ENCODE measurements at regions not wholly inside any gene's neighbourhood (a gene's known extent, or its start where the extent isn't known, plus 50 kb on each side); places are given as distances from the start of the nearest gene placed in this dataset.

DNA sequence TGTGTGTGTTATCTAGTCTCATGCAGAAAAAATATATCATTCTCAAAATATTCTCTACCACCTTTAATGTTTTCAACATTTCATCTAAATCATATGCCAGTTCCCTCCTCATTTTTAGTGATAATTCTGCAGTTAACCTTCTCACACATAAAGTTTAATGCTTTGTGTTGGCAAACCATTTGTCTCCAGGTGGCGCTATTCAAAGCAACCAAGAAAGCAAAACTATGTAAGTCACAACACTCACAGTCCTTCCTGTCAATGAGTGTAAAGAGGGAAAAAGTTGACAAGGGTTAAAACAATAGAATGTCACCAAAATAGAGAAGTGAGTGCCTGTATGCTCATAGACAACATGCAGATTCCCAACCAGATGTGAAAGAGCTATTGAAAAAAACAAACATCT is 961.6 kb upstream of the LRRTM1 start:
- peaks cover 0 to 8% (median 0%) of the 10 kb centered on the region in 3 donors for H3K36me3 Mint-ChIP-seq
- ATAC-seq = no peak
- H3K4me1 Mint-ChIP-seq = no peaks in the 10 kb centered on the region
- peaks cover 4 to 45% (median 26%) of the 10 kb centered on the region in 9 donors for H3K9me3 Mint-ChIP-seq
- H3K27ac Mint-ChIP-seq = no peak overlapping the region
- DNase-seq = no peak
- H3K27me3 Mint-ChIP-seq = no peaks in the 10 kb centered on the region
- POLR2A ChIA-PET = no interaction called here
- no peak overlapping the region for H3K4me3 Mint-ChIP-seq

DNA sequence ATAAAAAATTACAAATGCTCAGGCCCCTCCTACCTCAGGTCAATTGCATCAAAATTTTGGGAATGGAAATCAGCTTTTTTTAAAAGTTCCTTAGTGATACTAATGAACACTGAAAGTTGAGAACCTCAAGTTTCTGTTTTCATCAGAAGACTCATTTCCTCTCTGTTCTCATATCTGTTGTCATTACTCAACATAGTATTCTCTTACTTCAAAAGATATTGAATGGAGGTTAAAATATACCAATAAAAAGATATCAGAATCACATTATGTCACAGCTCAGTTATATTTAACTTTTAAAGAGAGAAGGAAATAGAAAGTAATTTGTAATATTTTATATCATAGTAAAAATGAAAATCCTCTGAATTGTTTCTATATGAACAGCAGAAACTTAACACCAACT is 959.4 kb upstream of the LRRTM1 start:
- Mint-ChIP-seq H3K27me3 (no peaks in the 10 kb centered on the region), H3K27ac (no peak overlapping the region), H3K4me1 (no peaks in the 10 kb centered on the region), H3K4me3 (no peak overlapping the region), H3K9me3 (peaks cover 4 to 33% (median 21%) of the 10 kb centered on the region in 9 donors), H3K36me3 (peaks cover 0 to 8% (median 0%) of the 10 kb centered on the region in 3 donors)
- ATAC-seq = no peak
- DNase-seq = no peak
- POLR2A ChIA-PET = no interaction called here

DNA sequence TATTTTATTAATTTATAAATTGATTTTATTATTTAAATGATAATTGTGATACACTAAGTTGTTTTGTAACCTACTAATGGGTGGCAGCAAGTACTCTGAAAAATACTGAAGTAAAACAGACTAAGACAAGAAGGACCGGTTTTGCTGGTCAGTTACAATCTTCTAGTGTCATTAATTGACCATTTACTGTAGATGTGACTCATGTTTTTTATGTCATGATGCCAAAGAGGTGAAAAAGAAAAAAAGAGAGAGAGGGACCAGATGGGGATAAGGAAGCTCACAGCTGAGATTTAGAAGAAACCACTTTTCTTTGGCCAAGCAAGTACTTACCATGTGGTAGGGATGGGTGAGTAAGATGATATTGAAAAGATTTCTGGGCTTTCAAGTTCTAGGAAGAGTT is 955.8 kb upstream of the LRRTM1 start:
- Mint-ChIP-seq H3K36me3 (no peaks in the 10 kb centered on the region), H3K27me3 (no peaks in the 10 kb centered on the region), H3K9me3 (peaks cover 0 to 10% (median under 1%) of the 10 kb centered on the region in 9 donors), H3K4me3 (no peak overlapping the region), H3K27ac (no peak overlapping the region), H3K4me1 (no peaks in the 10 kb centered on the region)
- DNase-seq = no peak
- no peak for ATAC-seq
- POLR2A ChIA-PET = no interaction called here

GRCh38 chr2:81250270-81250669 is 945.7 kb upstream of the LRRTM1 start:
- DNase-seq (no peak), ATAC-seq (no peak)
- no peaks in the 10 kb centered on the region for H3K4me1 Mint-ChIP-seq
- H3K27me3 Mint-ChIP-seq = no peaks in the 10 kb centered on the region
- peaks cover 0 to 4% (median 0%) of the 10 kb centered on the region in 3 donors for H3K36me3 Mint-ChIP-seq
- H3K27ac Mint-ChIP-seq = no peak overlapping the region
- no peak overlapping the region for H3K4me3 Mint-ChIP-seq
- peaks cover 5 to 45% (median 15%) of the 10 kb centered on the region in 9 donors for H3K9me3 Mint-ChIP-seq
- POLR2A ChIA-PET = no interaction called here

- POLR2A ChIA-PET = no interaction called here
- no peak overlapping the region for H3K27ac Mint-ChIP-seq
- H3K27me3 Mint-ChIP-seq = no peaks in the 10 kb centered on the region
- H3K36me3 Mint-ChIP-seq = peaks cover 0 to 4% (median 0%) of the 10 kb centered on the region in 3 donors
- H3K9me3 Mint-ChIP-seq = peaks cover 3 to 34% (median 17%) of the 10 kb centered on the region in 9 donors
- no peak overlapping the region for H3K4me3 Mint-ChIP-seq
- DNase-seq (no peak), ATAC-seq (no peak)
- H3K4me1 Mint-ChIP-seq = no peaks in the 10 kb centered on the region
These were observed 944.6 kb upstream of the LRRTM1 start for GRCh38 chr2:81249152-81249551.

DNA sequence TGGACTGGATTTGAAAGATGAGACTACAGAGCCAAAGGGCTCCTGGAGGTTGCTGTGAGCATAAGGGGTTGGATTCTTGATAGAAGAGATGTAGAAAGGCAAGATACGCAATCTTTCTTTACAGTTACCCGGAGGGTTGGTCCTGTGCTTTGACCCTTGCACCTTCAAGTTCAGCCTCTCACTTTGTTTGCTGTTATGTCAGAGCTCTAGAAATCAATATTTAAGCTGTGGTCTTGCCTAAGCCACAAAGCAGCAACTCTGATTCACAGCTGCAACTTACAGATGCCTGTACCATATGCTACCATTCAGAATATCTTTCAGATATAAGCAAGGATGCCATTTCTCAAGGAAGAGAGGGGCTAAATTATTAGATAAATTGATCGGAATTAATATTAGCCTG is 943.1 kb upstream of the LRRTM1 start:
- peaks cover 0 to 22% (median 12%) of the 10 kb centered on the region in 9 donors for H3K9me3 Mint-ChIP-seq
- DNase-seq (no peak), ATAC-seq (no peak)
- peaks cover 0 to 4% (median 0%) of the 10 kb centered on the region in 3 donors for H3K36me3 Mint-ChIP-seq
- no peaks in the 10 kb centered on the region for H3K27me3 Mint-ChIP-seq
- H3K4me3 Mint-ChIP-seq = no peak overlapping the region
- no peak overlapping the region for H3K27ac Mint-ChIP-seq
- POLR2A ChIA-PET = no interaction called here
- H3K4me1 Mint-ChIP-seq = no peaks in the 10 kb centered on the region

DNA sequence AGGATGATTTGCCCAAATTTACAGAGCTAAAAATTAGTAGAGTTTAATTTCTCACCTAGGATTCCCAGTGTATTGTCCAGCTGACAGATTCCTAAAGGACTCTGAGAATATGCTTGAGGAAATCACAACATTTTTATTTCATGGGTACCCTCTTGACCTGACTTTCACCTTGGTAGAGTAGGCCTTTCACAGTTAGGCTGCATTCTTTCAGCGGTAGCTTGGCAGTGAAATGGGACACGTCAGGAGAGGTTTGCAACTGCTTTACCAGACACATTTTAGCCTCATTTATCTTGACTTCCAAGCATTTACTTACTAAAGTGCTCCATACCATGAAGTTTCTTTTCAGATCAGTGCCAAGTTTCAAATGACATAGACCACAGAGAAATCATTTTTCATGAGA is 937.9 kb upstream of the LRRTM1 start:
- Mint-ChIP-seq H3K9me3 (peaks cover 2 to 37% (median 12%) of the 10 kb centered on the region in 9 donors), H3K36me3 (peaks cover 0 to 4% (median 0%) of the 10 kb centered on the region in 3 donors), H3K27me3 (no peaks in the 10 kb centered on the region), H3K4me3 (no peak overlapping the region), H3K4me1 (no peaks in the 10 kb centered on the region), H3K27ac (no peak overlapping the region)
- POLR2A ChIA-PET = no interaction called here
- DNase-seq (no peak), ATAC-seq (no peak)

- Mint-ChIP-seq H3K4me1 (no peaks in the 10 kb centered on the region), H3K27me3 (no peaks in the 10 kb centered on the region), H3K27ac (no peak overlapping the region), H3K9me3 (peaks cover 4 to 44% (median 20%) of the 10 kb centered on the region in 9 donors), H3K4me3 (no peak overlapping the region), H3K36me3 (no peaks in the 10 kb centered on the region)
- DNase-seq (no peak), ATAC-seq (no peak)
- POLR2A ChIA-PET = no interaction called here
These were observed 933.9 kb upstream of the LRRTM1 start for GRCh38 chr2:81238462-81238861.

GRCh38 chr2:81235601-81236000 is 931.0 kb upstream of the LRRTM1 start:
- no peak for DNase-seq
- ATAC-seq = no peak
- Mint-ChIP-seq H3K27ac (no peak overlapping the region), H3K9me3 (peaks cover 6 to 64% (median 22%) of the 10 kb centered on the region in 9 donors), H3K4me3 (no peak overlapping the region), H3K36me3 (no peaks in the 10 kb centered on the region), H3K27me3 (no peaks in the 10 kb centered on the region), H3K4me1 (no peaks in the 10 kb centered on the region)
- POLR2A ChIA-PET = no interaction called here

DNA sequence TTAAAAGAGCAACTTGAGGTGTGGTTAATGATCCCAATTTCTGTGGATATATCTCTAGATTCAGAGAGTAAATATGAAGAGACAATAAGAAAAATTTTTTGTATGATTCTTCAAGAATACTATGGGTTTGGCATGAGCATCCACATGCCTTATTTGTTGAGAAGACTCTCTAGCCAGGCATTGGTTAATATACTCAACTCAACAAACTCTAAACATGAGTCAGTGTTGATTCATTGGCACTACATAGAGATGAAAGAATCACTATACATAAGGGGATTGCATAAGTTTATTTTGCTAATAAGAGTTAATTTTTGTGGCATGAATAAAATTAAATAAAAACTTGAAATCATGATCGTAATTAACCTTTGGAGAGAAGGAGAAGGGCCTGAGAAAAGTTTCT is 930.2 kb upstream of the LRRTM1 start:
- Mint-ChIP-seq H3K9me3 (peaks cover 6 to 64% (median 19%) of the 10 kb centered on the region in 9 donors), H3K27me3 (no peaks in the 10 kb centered on the region), H3K4me1 (no peaks in the 10 kb centered on the region), H3K36me3 (no peaks in the 10 kb centered on the region), H3K27ac (no peak overlapping the region), H3K4me3 (no peak overlapping the region)
- ATAC-seq = no peak
- POLR2A ChIA-PET = no interaction called here
- no peak for DNase-seq

- Mint-ChIP-seq H3K27me3 (no peaks in the 10 kb centered on the region), H3K4me1 (no peaks in the 10 kb centered on the region), H3K4me3 (no peak overlapping the region), H3K36me3 (no peaks in the 10 kb centered on the region), H3K27ac (no peak overlapping the region), H3K9me3 (peaks cover 3 to 33% (median 13%) of the 10 kb centered on the region in 9 donors)
- ATAC-seq (no peak), DNase-seq (no peak)
- POLR2A ChIA-PET = no interaction called here
These were observed 921.2 kb upstream of the LRRTM1 start for GRCh38 chr2:81225756-81226155.

DNA sequence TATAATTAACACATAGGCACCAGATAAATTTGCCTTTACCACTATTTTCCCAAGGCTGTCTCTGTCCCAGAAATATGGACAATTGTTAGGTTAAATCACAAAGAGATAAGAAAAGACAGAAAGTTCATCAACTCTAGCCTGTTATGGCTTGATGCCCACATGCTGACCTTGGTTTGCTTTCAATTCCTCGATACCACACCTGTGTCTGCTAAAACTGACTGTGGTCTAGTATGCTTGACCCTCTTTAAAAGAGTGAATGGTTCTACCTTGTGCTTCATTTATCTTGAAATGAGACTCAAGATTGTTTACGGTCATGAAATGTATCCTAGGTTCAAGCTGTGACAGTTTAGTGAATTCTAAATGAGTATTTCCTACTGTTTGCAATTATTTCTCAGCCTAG is 909.0 kb upstream of the LRRTM1 start:
- H3K4me3 Mint-ChIP-seq = no peak overlapping the region
- H3K4me1 Mint-ChIP-seq = no peaks in the 10 kb centered on the region
- no peaks in the 10 kb centered on the region for H3K27me3 Mint-ChIP-seq
- POLR2A ChIA-PET = no interaction called here
- ATAC-seq = no peak
- H3K36me3 Mint-ChIP-seq = no peaks in the 10 kb centered on the region
- no peak overlapping the region for H3K27ac Mint-ChIP-seq
- DNase-seq = no peak
- peaks cover 2 to 35% (median 14%) of the 10 kb centered on the region in 9 donors for H3K9me3 Mint-ChIP-seq

- H3K27ac Mint-ChIP-seq = no peak overlapping the region
- no peaks in the 10 kb centered on the region for H3K27me3 Mint-ChIP-seq
- H3K4me3 Mint-ChIP-seq = no peak overlapping the region
- DNase-seq (no peak), ATAC-seq (no peak)
- H3K36me3 Mint-ChIP-seq = no peaks in the 10 kb centered on the region
- H3K4me1 Mint-ChIP-seq = no peaks in the 10 kb centered on the region
- H3K9me3 Mint-ChIP-seq = peaks cover 0 to 47% (median 17%) of the 10 kb centered on the region in 9 donors
- POLR2A ChIA-PET = no interaction called here
These were observed 901.7 kb upstream of the LRRTM1 start for GRCh38 chr2:81206216-81206615.

- no peaks in the 10 kb centered on the region for H3K4me1 Mint-ChIP-seq
- DNase-seq (no peak), ATAC-seq (no peak)
- H3K4me3 Mint-ChIP-seq = no peak overlapping the region
- no peaks in the 10 kb centered on the region for H3K36me3 Mint-ChIP-seq
- H3K9me3 Mint-ChIP-seq = peaks cover 0 to 24% (median 4%) of the 10 kb centered on the region in 9 donors
- no peaks in the 10 kb centered on the region for H3K27me3 Mint-ChIP-seq
- POLR2A ChIA-PET = no interaction called here
- H3K27ac Mint-ChIP-seq = no peak overlapping the region
These were observed 892.5 kb upstream of the LRRTM1 start for GRCh38 chr2:81196933-81197628.

Measured in naive thymus-derived CD8-positive, alpha-beta T cell (primary cell).